Left colon (tissue), 2 donors: ENCODE measurements at regions not wholly inside any gene's neighbourhood (a gene's known extent, or its start where the extent isn't known, plus 50 kb on each side); places are given as distances from the start of the nearest gene placed in this dataset.
"Not testable (repeated sequence)": the region's sequence is repeated elsewhere in the genome, so short reads cannot be mapped to it uniquely, and the experiment has no call there.

Experiments
- ATAC-seq: fragments of 200-7000 bp; cut with Tn5 transposase; one replicate; pipeline ENCODE4 v1.9.1; 2020; ENCODE audit warnings: mild to moderate bottlenecking, moderate library complexity
- DNase-seq, 2 donors: peaks; one replicate each; pipeline ENCODE4 v3.0.0-alpha.2; 2020
- intact Hi-C, 2 donors: fragments of 100-400 bp; cut with DNase I in 1 of 2; cut with micrococcal nuclease in 1 of 2; formaldehyde crosslinking; loops; one replicate each; pipeline versions ENCODE4 v1.11.2 to v1.14.0; 2022; cut with DNase I, micrococcal nuclease
- donor health status: DM: no; HTN: no; CAD: no.
- donor health status: DM: yes; HTN: yes; CAD: no.

DNA sequence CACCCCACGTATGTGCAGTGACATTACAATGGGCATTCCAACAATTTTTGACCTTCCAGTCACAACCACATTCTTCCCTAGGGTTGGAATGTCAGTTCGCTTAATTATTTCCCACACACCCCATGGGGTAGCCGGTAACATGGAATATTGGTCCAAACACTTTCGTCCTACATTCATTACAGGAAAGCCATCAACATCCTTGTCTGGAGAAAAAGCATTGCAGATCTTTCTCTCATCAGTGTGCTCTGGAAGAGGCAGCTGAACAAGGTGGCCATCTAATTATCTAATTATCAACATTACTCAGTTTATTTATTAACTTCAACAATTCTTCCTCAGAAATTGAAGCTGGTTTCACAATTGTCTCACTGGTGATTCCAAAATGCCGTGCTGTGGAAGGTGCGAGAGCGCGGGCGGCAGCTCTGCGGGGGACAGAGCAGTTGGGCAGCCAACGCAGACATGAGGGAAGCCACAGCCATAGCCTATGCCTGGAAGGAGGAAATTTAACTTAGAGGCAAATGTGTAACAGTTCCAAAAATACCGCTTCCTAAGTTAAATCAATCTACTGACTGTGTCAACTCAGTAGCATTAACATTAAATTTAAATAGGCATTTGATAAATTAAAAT is 1158.9 kb upstream of the EPHA6 start:
- ATAC-seq, result no peak
- intact Hi-C loops, result no loop called here

GRCh38 chr3:95670765-95671164 is 1143.6 kb upstream of the EPHA6 start:
- intact Hi-C loops, result no loop called here

More for the DNA sequence above, 1158.9 kb upstream of the EPHA6 start:
- DNase-seq, result no peak

DNA sequence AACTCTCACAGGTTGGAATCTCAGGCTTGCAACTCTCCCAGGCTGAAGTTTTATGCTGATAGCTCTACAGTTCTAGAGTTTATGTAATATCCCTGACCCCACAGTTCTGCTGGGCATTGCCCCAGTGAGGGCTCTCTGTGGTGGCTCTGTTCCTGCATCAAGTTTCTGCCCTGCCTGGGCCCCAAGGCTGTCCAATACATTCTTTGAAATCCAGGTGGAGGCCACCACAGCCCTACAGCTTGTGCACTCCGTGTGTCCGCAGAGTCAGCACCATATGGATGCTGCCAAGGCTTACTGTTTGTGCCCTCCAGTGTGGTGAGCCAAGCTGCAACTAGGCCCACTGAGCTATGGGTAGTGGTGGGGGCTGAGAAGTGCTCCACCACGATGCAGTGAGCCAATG is 1141.2 kb upstream of the EPHA6 start:
- DNase-seq (no peak), ATAC-seq (no peak)
- intact Hi-C loops, result no loop called here

More at GRCh38 chr3:95670765-95671164, 1143.6 kb upstream of the EPHA6 start:
- ATAC-seq (no peak), DNase-seq (no peak)

GRCh38 chr3:95705786-95706418 is 1108.5 kb upstream of the EPHA6 start:
- intact Hi-C loops, result no loop called here
- ATAC-seq (no peak), DNase-seq (no peak)

DNA sequence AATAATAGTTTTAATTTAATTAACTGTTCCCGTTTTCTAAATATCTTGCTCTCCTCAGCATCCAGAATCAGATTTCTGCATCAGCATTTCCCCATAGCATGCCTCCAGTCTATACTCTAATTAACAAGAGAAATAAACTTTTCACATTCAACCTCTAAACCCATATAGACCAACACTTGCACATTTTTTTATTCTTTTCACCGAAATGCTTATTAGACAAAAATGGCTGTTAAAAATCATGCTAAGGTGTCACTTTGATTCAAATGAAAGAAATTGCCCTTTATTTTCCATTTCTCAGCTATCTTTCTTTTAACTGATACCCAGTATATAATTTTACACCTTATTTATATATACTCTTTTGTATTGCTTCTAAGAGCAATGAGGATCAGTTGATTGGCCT is 1107.1 kb upstream of the EPHA6 start:
- no peak for ATAC-seq
- intact Hi-C loops, result no loop called here
- DNase-seq, result no peak

- intact Hi-C loops, result no loop called here
- ATAC-seq (no peak), DNase-seq (no peak)
Measured at GRCh38 chr3:95710684-95711083, 1103.7 kb upstream of the EPHA6 start.

DNA sequence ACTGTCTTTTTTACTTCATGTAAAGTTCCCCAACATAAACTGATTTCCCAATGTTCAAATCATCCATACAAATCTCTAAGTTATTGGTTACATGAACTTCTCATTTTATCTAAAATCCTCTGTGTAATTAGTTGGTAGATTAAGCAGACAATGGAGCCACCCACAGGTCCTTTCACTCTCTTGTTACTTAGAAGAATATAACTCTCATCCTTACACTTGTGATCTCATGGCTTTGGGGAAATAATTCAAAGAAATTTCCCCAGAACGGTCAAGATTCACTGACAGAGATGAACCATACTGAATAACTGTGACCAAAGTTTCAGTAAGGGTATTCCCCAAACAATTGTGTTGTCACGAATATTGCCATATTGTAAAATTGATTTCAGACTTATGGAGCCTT is 1102.6 kb upstream of the EPHA6 start:
- DNase-seq (no peak), ATAC-seq (no peak)
- intact Hi-C loops, result no loop called here

DNA sequence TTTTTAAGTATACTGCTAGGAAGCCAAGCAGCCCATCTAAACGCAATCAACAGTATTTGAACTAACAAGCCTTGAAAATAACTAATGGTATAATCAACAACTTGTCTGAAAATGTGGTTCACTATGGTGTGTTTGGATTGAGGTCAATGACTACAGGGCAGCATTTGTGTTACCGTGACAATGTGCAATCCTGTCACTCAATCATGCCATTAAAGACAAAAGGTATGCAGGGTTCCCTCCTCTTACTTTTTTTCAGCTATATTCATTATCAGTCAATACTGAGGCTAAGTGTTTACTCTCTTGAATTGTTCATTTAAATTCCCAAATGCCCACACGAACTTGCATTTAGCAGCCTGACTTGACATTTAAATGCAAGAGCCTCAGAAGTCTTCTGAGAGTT is 1099.3 kb upstream of the EPHA6 start:
- intact Hi-C loops, result no loop called here
- no peak for ATAC-seq

GRCh38 chr3:95717048-95717447 is 1097.3 kb upstream of the EPHA6 start:
- intact Hi-C loops, result no loop called here
- DNase-seq, result no peak
- no peak for ATAC-seq

More for the DNA sequence above, 1099.3 kb upstream of the EPHA6 start:
- DNase-seq, result no peak

DNA sequence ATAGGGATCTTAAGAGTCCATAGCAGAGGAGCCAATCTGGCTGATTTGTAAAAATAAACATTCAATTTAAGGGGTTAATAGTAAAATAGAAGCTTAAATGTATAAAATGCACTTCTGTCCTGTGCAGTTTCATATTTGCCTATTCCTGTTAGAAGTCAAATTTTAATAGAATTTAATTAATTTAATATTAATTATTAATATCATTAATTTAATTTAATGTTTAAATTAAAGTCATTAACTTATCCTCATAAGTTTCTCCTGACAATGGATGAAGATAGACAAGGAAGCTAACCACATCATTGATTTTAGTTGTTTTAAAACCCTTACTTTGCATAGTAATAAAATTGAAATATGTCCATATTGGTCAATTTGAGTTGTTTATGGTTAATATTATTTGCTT is 1096.2 kb upstream of the EPHA6 start:
- DNase-seq (no peak), ATAC-seq (no peak)
- intact Hi-C loops, result no loop called here

- DNase-seq (no peak), ATAC-seq (no peak)
- intact Hi-C loops, result no loop called here
Measured at GRCh38 chr3:95719481-95719880, 1094.9 kb upstream of the EPHA6 start.

GRCh38 chr3:95721938-95722337 is 1092.5 kb upstream of the EPHA6 start:
- ATAC-seq, result no peak
- intact Hi-C loops, result no loop called here
- no peak for DNase-seq

GRCh38 chr3:95725770-95726169 is 1088.6 kb upstream of the EPHA6 start:
- ATAC-seq, result no peak
- DNase-seq, result no peak
- intact Hi-C loops, result no loop called here

DNA sequence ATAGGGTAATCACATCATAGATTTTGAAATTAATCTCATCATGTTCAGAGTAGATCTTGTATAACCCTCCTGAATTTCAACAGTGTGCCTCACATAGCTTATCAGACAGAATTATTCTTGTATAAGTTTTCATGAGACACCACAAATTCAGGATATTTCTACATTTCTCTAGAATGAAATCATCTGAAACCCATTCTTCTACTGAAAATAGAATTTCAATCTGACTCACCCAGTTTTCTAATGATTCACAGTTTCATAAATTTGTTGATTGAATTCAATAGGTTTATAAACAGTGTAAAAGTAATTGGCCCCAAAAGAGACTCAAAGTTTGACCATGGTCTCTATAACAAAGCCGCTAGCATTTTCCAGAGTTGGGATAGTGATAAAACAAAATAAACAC is 1082.6 kb upstream of the EPHA6 start:
- intact Hi-C loops, result no loop called here
- ATAC-seq (no peak), DNase-seq (no peak)

DNA sequence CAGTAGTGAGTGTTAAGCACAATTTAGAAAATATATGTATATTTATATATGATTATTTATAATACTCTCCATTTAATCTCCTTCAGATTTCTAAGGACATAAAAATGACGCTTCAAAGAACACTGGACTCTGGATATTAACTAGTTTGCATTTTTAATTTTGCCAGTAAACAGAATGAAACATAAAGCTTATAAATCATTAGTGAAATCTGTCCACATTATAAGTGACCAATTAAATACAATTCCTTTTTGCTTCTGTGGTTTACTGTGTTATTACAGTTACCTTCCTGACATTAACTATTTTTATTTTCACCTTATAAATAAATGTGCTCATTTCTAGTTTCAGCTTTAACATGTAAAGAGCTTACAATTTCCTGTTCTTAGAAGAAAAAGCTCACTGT is 1081.1 kb upstream of the EPHA6 start:
- DNase-seq (no peak), ATAC-seq (no peak)
- intact Hi-C loops, result no loop called here

- no peak for DNase-seq
- intact Hi-C loops, result no loop called here
- ATAC-seq, result no peak
Measured at GRCh38 chr3:95738045-95738444, 1076.3 kb upstream of the EPHA6 start.

GRCh38 chr3:95744896-95745295 is 1069.5 kb upstream of the EPHA6 start:
- intact Hi-C loops, ATAC-seq: not testable (repeated sequence)

DNA sequence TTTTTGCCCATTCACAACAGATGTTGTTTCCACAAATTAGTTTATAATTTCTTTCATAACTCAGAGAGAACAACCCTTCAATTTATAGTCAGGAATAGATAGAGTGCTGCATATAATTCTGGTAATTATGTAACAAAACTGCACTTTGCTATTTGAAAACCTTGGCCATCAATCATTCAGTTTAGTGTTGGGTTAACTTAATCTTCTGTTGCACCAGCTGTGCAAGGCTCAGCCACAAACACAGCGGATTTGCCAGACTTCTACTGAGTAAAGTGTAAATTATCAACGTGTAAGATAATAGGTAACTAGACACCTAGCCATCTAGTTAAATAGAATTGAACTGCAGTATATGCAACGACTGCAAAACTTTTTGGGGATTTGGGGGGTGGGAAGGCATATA is 1064.3 kb upstream of the EPHA6 start:
- DNase-seq, result no peak
- no peak for ATAC-seq
- intact Hi-C loops, result no loop called here

More at GRCh38 chr3:95744896-95745295, 1069.5 kb upstream of the EPHA6 start:
- DNase-seq, result not testable (repeated sequence)

DNA sequence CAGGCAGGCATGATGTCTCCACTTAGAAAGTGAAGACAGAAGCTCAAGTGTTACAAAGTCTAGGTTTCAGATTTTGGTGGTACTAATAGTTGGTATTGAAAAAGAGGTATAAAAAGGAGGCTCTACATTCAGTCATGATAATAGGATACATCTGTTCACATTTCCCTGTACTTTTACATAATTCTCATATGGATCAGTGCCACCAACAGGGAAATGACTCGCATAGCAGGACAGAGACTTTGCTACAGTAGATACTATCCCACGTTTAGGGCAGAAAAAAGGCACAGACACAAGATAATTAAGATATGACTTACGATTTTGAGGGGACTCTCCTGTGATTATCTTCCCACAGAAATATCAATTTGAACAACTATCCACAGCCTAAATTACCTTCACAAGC is 1062.9 kb upstream of the EPHA6 start:
- ATAC-seq (no peak), DNase-seq (no peak)
- intact Hi-C loops, result no loop called here

GRCh38 chr3:95752199-95752598 is 1062.2 kb upstream of the EPHA6 start:
- DNase-seq, result no peak
- intact Hi-C loops, result no loop called here
- ATAC-seq, result no peak

- ATAC-seq, result no peak
- intact Hi-C loops, result no loop called here
- DNase-seq, result no peak
Measured at GRCh38 chr3:95758707-95759106, 1055.7 kb upstream of the EPHA6 start.
